SU-DHL-6 (cell line): ENCODE measurements at regions not wholly inside any gene's neighbourhood (a gene's known extent, or its start where the extent isn't known, plus 50 kb on each side); places are given as distances from the start of the nearest gene placed in this dataset.

Source experiments
- CTCF ChIP-seq: fragments of 200-600 bp; sonication (generic); IDR thresholded peaks from one replicate; pipeline ENCODE4 v1.5.1; 2017; ENCODE audit warnings: antibody characterized with exemption, mild to moderate bottlenecking, low read length, moderate library complexity; ENCODE audit not compliant: insufficient read depth, poor library complexity, severe bottlenecking
- EZH2phosphoT487 ChIP-seq: fragments of 200-600 bp; sonication (generic), shearing (Covaris generic); conservative IDR thresholded peaks from 2 replicates; pipeline ENCODE4 v1.6.1; 2018; ENCODE audit warnings: mild to moderate bottlenecking, antibody characterized with exemption, low read length, moderate library complexity, mixed read lengths

GRCh38 chr12:131347732-131348131 is 363.2 kb upstream of the SFSWAP start:
- TF ChIP-seq CTCF: no peak
- TF ChIP-seq EZH2phosphoT487: no peak
